ENCODE measurements at regions not wholly inside any gene's neighbourhood (a gene's known extent, or its start where the extent isn't known, plus 50 kb on each side); places are given as distances from the start of the nearest gene placed in this dataset.

DNA sequence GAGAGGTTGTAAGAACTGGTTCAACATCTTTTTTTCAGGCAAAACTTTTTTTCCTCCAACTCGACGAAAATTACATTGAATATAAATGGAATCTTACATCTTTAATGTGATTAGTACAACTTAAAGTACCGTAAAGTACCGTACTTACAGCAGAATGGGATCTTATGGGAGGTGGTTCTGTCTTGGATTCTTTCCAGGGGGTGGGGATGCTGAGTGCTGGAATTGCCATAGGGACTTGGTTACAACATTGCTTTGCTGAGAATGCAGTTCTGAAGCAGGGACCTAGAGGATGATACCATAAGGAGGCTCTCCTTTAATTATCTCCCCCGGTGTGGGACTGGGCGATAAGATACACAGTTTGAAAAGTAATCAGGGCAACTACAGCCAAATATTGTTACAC, 186.4 kb downstream of the KLF5 start:
- TF ChIP-seq, protein P1, sequence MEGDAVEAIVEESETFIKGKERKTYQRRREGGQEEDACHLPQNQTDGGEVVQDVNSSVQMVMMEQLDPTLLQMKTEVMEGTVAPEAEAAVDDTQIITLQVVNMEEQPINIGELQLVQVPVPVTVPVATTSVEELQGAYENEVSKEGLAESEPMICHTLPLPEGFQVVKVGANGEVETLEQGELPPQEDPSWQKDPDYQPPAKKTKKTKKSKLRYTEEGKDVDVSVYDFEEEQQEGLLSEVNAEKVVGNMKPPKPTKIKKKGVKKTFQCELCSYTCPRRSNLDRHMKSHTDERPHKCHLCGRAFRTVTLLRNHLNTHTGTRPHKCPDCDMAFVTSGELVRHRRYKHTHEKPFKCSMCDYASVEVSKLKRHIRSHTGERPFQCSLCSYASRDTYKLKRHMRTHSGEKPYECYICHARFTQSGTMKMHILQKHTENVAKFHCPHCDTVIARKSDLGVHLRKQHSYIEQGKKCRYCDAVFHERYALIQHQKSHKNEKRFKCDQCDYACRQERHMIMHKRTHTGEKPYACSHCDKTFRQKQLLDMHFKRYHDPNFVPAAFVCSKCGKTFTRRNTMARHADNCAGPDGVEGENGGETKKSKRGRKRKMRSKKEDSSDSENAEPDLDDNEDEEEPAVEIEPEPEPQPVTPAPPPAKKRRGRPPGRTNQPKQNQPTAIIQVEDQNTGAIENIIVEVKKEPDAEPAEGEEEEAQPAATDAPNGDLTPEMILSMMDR (conservative IDR thresholded peaks at IDR 0.05; ENCODE audit: low read length), result no peak
- no peak for TF ChIP-seq EZH2phosphoT487 (IDR thresholded peaks at IDR 0.05; ENCODE audit: borderline replicate concordance, low read depth, low read length)
